IMR-90 (cell line): ENCODE measurements at regions not wholly inside any gene's neighbourhood (a gene's known extent, or its start where the extent isn't known, plus 50 kb on each side); places are given as distances from the start of the nearest gene placed in this dataset.

Experiments
- ATAC-seq: fragments of 200-7000 bp; cut with Tn5 transposase; 2 replicates; pipeline ENCODE4 v1.9.1; 2020; ENCODE audit warnings: low read depth, mild to moderate bottlenecking, moderate library complexity
- BruUV-seq: library from RNA; stranded (reverse); fragments of 400-500 nt; replicated peaks from 2 replicates; lab custom pipeline; 2021; lab: Mats Ljungman, UMichigan
- CTCF ChIA-PET: fragments of 300-600 bp; formaldehyde crosslinking; extraction: SDS; loops from one replicate; lab custom pipeline; 2021; ENCODE audit warnings: antibody characterized with exemption; lab: Yijun Ruan, JAX
- POLR2A ChIA-PET: fragments of 300-600 bp; sonication (Branson Sonifier 250); formaldehyde crosslinking; loops from one replicate; lab custom pipeline; 2022; ENCODE audit warnings: antibody characterized with exemption; ENCODE audit not compliant: unreplicated experiment; lab: Charles Lee
- DNase-seq: peaks from one replicate; pipeline ENCODE4 v3.0.0; 2013
- H2AFZ ChIP-seq: replicated peaks from 2 replicates; pipeline ENCODE3; 2013; ENCODE audit warnings: low read length, mild to moderate bottlenecking; ENCODE audit not compliant: poor library complexity
- H2AK5ac ChIP-seq: 2 replicates; pipeline ENCODE4 v1.6.1; 2013; ENCODE audit warnings: low read depth, low read length, inconsistent platforms
- H2AK9ac ChIP-seq: replicated peaks from 2 replicates; pipeline ENCODE3; 2013; ENCODE audit warnings: mild to moderate bottlenecking, low read depth, low read length, moderate library complexity; ENCODE audit not compliant: poor library complexity
- H2BK120ac ChIP-seq: 2 replicates; pipeline ENCODE4 v1.6.1; 2013; ENCODE audit warnings: low read depth, low read length, inconsistent platforms
- H2BK15ac ChIP-seq: 3 replicates; pipeline ENCODE4 v1.6.1; 2013; ENCODE audit warnings: low read depth, low read length, inconsistent platforms
- H2BK20ac ChIP-seq: 2 replicates; pipeline ENCODE4 v1.6.1; 2013; ENCODE audit warnings: low read depth, mild to moderate bottlenecking, inconsistent platforms, low read length, moderate library complexity
- H2BK5ac ChIP-seq: 2 replicates; pipeline ENCODE4 v1.6.1; 2013; ENCODE audit warnings: mild to moderate bottlenecking, low read depth, low read length, inconsistent platforms; ENCODE audit not compliant: poor library complexity, severe bottlenecking
- H3K14ac ChIP-seq: replicated peaks from 2 replicates; pipeline ENCODE4 v1.6.1; 2013; ENCODE audit warnings: low read depth, low read length, inconsistent platforms
- H3K18ac ChIP-seq: 2 replicates; pipeline ENCODE4 v1.6.1; 2013; ENCODE audit warnings: low read depth, low read length, control low read depth
- H3K23ac ChIP-seq: 2 replicates; pipeline ENCODE4 v1.6.1; 2013; ENCODE audit warnings: low read depth, low read length, inconsistent platforms
- H3K27ac ChIP-seq: 2 replicates; pipeline ENCODE4 v1.5.1; 2013; ENCODE audit warnings: mild to moderate bottlenecking, control low read depth, low read length; ENCODE audit not compliant: insufficient read depth
- H3K27me3 ChIP-seq: 2 replicates; pipeline ENCODE4 v1.6.1; 2013; ENCODE audit warnings: low read length; ENCODE audit not compliant: control insufficient read depth, insufficient read depth
- H3K36me3 ChIP-seq: 2 replicates; pipeline ENCODE4 v1.6.1; 2013; ENCODE audit warnings: low read length, mixed read lengths; ENCODE audit not compliant: control insufficient read depth, insufficient read depth
- H3K4ac ChIP-seq: 2 replicates; pipeline ENCODE4 v1.6.1; 2013; ENCODE audit warnings: low read depth, low read length, inconsistent platforms
- H3K4me1 ChIP-seq: 2 replicates; pipeline ENCODE4 v1.6.1; 2013; ENCODE audit warnings: low read length, mixed read lengths; ENCODE audit not compliant: control insufficient read depth, insufficient read depth
- H3K4me2 ChIP-seq: 2 replicates; pipeline ENCODE4 v1.6.1; 2013; ENCODE audit warnings: low read depth, mild to moderate bottlenecking, control low read depth, low read length, moderate library complexity
- H3K4me3 ChIP-seq: 2 replicates; pipeline ENCODE4 v1.5.1; 2013; ENCODE audit warnings: low read depth, mild to moderate bottlenecking, control low read depth, low read length, moderate library complexity; ENCODE audit not compliant: insufficient read depth
- H3K56ac ChIP-seq: 2 replicates; pipeline ENCODE4 v1.6.1; 2013; ENCODE audit warnings: low read length, inconsistent platforms; ENCODE audit not compliant: insufficient read depth; ENCODE audit errors: extremely low read depth
- H3K79me1 ChIP-seq, 2 experiments: 2 replicates each; pipeline ENCODE4 v1.6.1; 2013; ENCODE audit warnings: low read length in 2 of 2, inconsistent platforms in 1 of 2, low read depth in 1 of 2
- H3K9ac ChIP-seq: 2 replicates; pipeline ENCODE4 v1.6.1; 2013; ENCODE audit warnings: low read depth, low read length, control low read depth
- H3K9me1 ChIP-seq: 2 replicates; pipeline ENCODE4 v1.6.1; 2013; ENCODE audit warnings: low read length, inconsistent platforms; ENCODE audit not compliant: insufficient read depth
- H3K9me3 ChIP-seq: 2 replicates; pipeline ENCODE4 v1.6.1; 2013; ENCODE audit warnings: low read length; ENCODE audit not compliant: control insufficient read depth, insufficient read depth
- H4K20me1 ChIP-seq: 2 replicates; pipeline ENCODE4 v1.6.1; 2013; ENCODE audit warnings: low read length, inconsistent platforms; ENCODE audit not compliant: insufficient read depth
- H4K5ac ChIP-seq: 2 replicates; pipeline ENCODE4 v1.6.1; 2013; ENCODE audit warnings: mild to moderate bottlenecking, low read depth, low read length, control low read depth
- H4K8ac ChIP-seq, 2 experiments: 2 replicates each; pipeline ENCODE4 v1.6.1; 2013; ENCODE audit warnings: low read depth in 2 of 2, low read length in 2 of 2, control low read depth in 1 of 2, inconsistent platforms in 1 of 2
- H4K91ac ChIP-seq: 2 replicates; pipeline ENCODE4 v1.6.1; 2013; ENCODE audit warnings: low read depth, low read length, inconsistent platforms; ENCODE audit not compliant: insufficient read depth
- BHLHE40 ChIP-seq: fragments of 150-350 bp; IDR thresholded peaks from 2 replicates; pipeline ENCODE4 v1.6.1; 2016; ENCODE audit warnings: mild to moderate bottlenecking, low read depth, low read length
- CEBPB ChIP-seq: IDR thresholded peaks from 2 replicates; pipeline ENCODE4 v1.6.1; 2012; ENCODE audit warnings: low read depth, low read length, improper control_type of control experiment
- MAZ ChIP-seq: IDR thresholded peaks from 2 replicates; pipeline ENCODE4 v1.6.1; 2012; ENCODE audit warnings: low read depth, mild to moderate bottlenecking, low read length, improper control_type of control experiment, moderate library complexity, borderline replicate concordance
- MXI1 ChIP-seq: IDR thresholded peaks from 2 replicates; pipeline ENCODE4 v1.6.1; 2012; ENCODE audit warnings: low read depth, mild to moderate bottlenecking, low read length, moderate library complexity, borderline replicate concordance
- NFE2L2 ChIP-seq: fragments of 150-350 bp; IDR thresholded peaks from 2 replicates; pipeline ENCODE4 v1.6.1; 2016; ENCODE audit warnings: low read depth, mild to moderate bottlenecking, low read length
- POLR2A ChIP-seq: IDR thresholded peaks from 2 replicates; pipeline ENCODE4 v1.6.1; 2012; ENCODE audit warnings: mild to moderate bottlenecking, low read depth, low read length
- SMC3 ChIP-seq: fragments of 150-350 bp; IDR thresholded peaks from 2 replicates; pipeline ENCODE4 v1.6.1; 2016; ENCODE audit warnings: low read depth, mild to moderate bottlenecking, antibody characterized with exemption, low read length, moderate library complexity
- WGBS, 2 experiments: methylation state at CpG; one replicate each; pipeline versions ENCODE4 v1.1.5 to v1.1.7; 2013; ENCODE audit warnings: missing lambda C conversion rate in 2 of 2; ENCODE audit not compliant: insufficient read length in 1 of 2; ENCODE audit errors: extremely low coverage in 2 of 2; 5-methylcytosine and 5-hydroxymethylcytosine counted together
- dilution Hi-C: fragments of 300-500 bp; cut with HindIII; formaldehyde crosslinking; loops from one replicate; pipeline ENCODE4 v1.14.3; 2018; ENCODE audit warnings: low sequenced_read_pairs; ENCODE audit not compliant: unreplicated experiment
- in situ Hi-C: fragments of 300-500 bp; cut with MboI; formaldehyde crosslinking; loops from 3 replicates; pipeline ENCODE4 v1.14.3; 2019; ENCODE audit warnings: low sequenced_read_pairs, inconsistent platforms, mixed read lengths
- intact Hi-C: fragments of 100-400 bp; cut with micrococcal nuclease; formaldehyde crosslinking; loops from 2 replicates; pipeline ENCODE4 v1.10.0; 2022
- TF ChIP-seq, protein P1 (sequence below): conservative IDR thresholded peaks from 2 replicates; pipeline ENCODE4 v1.5.1; 2012; ENCODE audit warnings: mild to moderate bottlenecking, low read depth, low read length, improper control_type of control experiment
- TF ChIP-seq, protein P2 (sequence below): fragments of 150-350 bp; IDR thresholded peaks from 2 replicates; pipeline ENCODE4 v1.6.1; 2017; ENCODE audit warnings: mild to moderate bottlenecking, antibody characterized with exemption, low read length, low read depth

DNA sequence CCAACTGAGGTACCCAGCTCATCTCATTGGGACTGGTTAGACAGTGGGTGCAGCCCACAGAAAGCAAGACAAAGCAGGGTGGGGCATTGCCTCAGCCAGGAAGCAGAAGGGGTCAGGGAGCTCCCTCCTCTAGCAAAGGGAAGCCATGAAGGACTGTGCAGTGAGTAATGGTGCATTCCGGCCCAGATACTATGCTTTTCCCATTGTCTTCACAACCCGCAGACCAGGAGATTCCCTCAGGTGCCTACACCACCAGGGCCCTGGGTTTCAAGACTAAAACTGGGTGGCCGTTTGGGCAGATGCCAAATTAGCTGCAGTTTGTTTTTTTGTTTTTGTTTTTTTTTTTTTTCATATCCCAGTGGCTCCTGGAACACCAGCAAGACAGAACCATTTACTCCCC is 235.3 kb downstream of the TACR3 start:
- POLR2A ChIA-PET, result no interaction called here
- no peak for DNase-seq
- H3K36me3 ChIP-seq, result no peaks in the 10 kb centered on the region
- no peak overlapping the region for H3K9ac ChIP-seq
- TF ChIP-seq POLR2A (no peak), NFE2L2 (no peak), MXI1 (no peak), SMC3 (no peak), BHLHE40 (no peak), MAZ (no peak), CEBPB (no peak)
- TF ChIP-seq, protein P1, sequence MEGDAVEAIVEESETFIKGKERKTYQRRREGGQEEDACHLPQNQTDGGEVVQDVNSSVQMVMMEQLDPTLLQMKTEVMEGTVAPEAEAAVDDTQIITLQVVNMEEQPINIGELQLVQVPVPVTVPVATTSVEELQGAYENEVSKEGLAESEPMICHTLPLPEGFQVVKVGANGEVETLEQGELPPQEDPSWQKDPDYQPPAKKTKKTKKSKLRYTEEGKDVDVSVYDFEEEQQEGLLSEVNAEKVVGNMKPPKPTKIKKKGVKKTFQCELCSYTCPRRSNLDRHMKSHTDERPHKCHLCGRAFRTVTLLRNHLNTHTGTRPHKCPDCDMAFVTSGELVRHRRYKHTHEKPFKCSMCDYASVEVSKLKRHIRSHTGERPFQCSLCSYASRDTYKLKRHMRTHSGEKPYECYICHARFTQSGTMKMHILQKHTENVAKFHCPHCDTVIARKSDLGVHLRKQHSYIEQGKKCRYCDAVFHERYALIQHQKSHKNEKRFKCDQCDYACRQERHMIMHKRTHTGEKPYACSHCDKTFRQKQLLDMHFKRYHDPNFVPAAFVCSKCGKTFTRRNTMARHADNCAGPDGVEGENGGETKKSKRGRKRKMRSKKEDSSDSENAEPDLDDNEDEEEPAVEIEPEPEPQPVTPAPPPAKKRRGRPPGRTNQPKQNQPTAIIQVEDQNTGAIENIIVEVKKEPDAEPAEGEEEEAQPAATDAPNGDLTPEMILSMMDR, result no peak
- TF ChIP-seq, protein P2, sequence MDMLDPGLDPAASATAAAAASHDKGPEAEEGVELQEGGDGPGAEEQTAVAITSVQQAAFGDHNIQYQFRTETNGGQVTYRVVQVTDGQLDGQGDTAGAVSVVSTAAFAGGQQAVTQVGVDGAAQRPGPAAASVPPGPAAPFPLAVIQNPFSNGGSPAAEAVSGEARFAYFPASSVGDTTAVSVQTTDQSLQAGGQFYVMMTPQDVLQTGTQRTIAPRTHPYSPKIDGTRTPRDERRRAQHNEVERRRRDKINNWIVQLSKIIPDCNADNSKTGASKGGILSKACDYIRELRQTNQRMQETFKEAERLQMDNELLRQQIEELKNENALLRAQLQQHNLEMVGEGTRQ, result no peak
- H3K4ac ChIP-seq, result no peak overlapping the region
- no peak overlapping the region for H2AK9ac ChIP-seq
- in situ Hi-C loops (no loop called here), dilution Hi-C loops (no loop called here), intact Hi-C loops (no loop called here)
- H4K8ac ChIP-seq, result no peak overlapping the region
- no peaks in the 10 kb centered on the region for H3K79me1 ChIP-seq
- H3K4me2 ChIP-seq, result no peak overlapping the region
- H2BK15ac ChIP-seq, result no peak overlapping the region
- no peak overlapping the region for H3K23ac ChIP-seq
- H2BK120ac ChIP-seq, result no peak overlapping the region
- H2AK5ac ChIP-seq, result no peak overlapping the region
- no peaks in the 10 kb centered on the region for H3K9me1 ChIP-seq
- WGBS, 2 experiments, result no CpG with 5 or more reads among the region's 3 CpGs
- H2AFZ ChIP-seq, result no peak overlapping the region
- H3K27ac ChIP-seq, result no peak overlapping the region
- H4K5ac ChIP-seq, result no peak overlapping the region
- no peak overlapping the region for H3K4me3 ChIP-seq
- H3K18ac ChIP-seq, result no peak overlapping the region
- CTCF ChIA-PET, result no interaction called here
- no peaks in the 10 kb centered on the region for H3K27me3 ChIP-seq
- H2BK20ac ChIP-seq, result no peak overlapping the region
- H3K14ac ChIP-seq, result no peak overlapping the region
- H3K9me3 ChIP-seq, result peaks cover 12% of the 10 kb centered on the region
- H3K4me1 ChIP-seq, result no peaks in the 10 kb centered on the region
- H2BK5ac ChIP-seq, result no peak overlapping the region
- ATAC-seq, result no peak
- BruUV-seq, result no TSS peak
- no peak overlapping the region for H4K91ac ChIP-seq
- no peaks in the 10 kb centered on the region for H4K20me1 ChIP-seq
- H3K56ac ChIP-seq, result no peak overlapping the region
